Psoas muscle (tissue), 7 donors: ENCODE measurements at regions not wholly inside any gene's neighbourhood (a gene's known extent, or its start where the extent isn't known, plus 50 kb on each side); places are given as distances from the start of the nearest gene placed in this dataset.

ENCODE experiments used
- ATAC-seq, 4 donors: fragments of 200-7000 bp; cut with Tn5 transposase; one replicate each; pipeline ENCODE4 v1.9.1; 2020; ENCODE audit warnings: moderate library complexity in 3 of 4, mild to moderate bottlenecking in 2 of 4
- DNase-seq, 2 donors: peaks; one replicate each; pipeline ENCODE4 v3.0.0-alpha.2; 2020
- H3K27ac ChIP-seq: fragments of 200-600 bp; one replicate; pipeline ENCODE4 v1.8.0; 2022
- H3K27me3 ChIP-seq, 3 donors: fragments of 200-600 bp in 1 of 3; one replicate each; pipeline versions ENCODE4 v1.6.1 to v1.8.0; 2013 to 2022; ENCODE audit warnings: low read length in 2 of 3, mild to moderate bottlenecking in 2 of 3, moderate library complexity in 1 of 3; ENCODE audit not compliant: insufficient read depth in 3 of 3
- H3K36me3 ChIP-seq, 2 donors: fragments of 200-600 bp in 1 of 2; one replicate each; pipeline versions ENCODE4 v1.6.1 to v1.8.0; 2013 to 2022; ENCODE audit warnings: low read depth in 1 of 2, mild to moderate bottlenecking in 1 of 2, moderate library complexity in 1 of 2; ENCODE audit not compliant: insufficient read depth in 1 of 2
- H3K4me1 ChIP-seq: fragments of 200-600 bp; one replicate; pipeline ENCODE4 v1.8.0; 2022
- H3K4me3 ChIP-seq: fragments of 200-600 bp; one replicate; pipeline ENCODE4 v1.8.0; 2022; ENCODE audit warnings: mild to moderate bottlenecking
- H3K9me3 ChIP-seq: fragments of 200-600 bp; one replicate; pipeline ENCODE4 v1.8.0; 2022
- WGBS, 3 donors: extraction: QIAGEN DNeasy Blood & Tissue Kit; methylation state at CpG; one replicate each; pipeline versions ENCODE4 v1.1.6 to v1.1.7; 2013; 5-methylcytosine and 5-hydroxymethylcytosine counted together
- intact Hi-C, 2 donors: fragments of 100-400 bp; cut with DNase I; formaldehyde crosslinking; loops; one replicate each; pipeline versions ENCODE4 v1.11.0 to v1.14.2; 2022
- TF ChIP-seq, protein P1 (sequence below): fragments of 200-600 bp; IDR thresholded peaks from one replicate; pipeline ENCODE4 v1.8.0; 2022; ENCODE audit warnings: antibody characterized with exemption
- donor health status: healthy with polysubstance abuse.
- donor health status: DM: no; HTN: no; CAD: no; lungs with moderate emphysema.
- donor health status: Bipolar disorder and iron deficiency.
- donor health status: healthy.
- donor health status: DM: yes; HTN: yes; CAD: no.
- donor health status: DM: no; HTN: no; CAD: no.
- donor health status: DM: yes; HTN: yes; CAD: no.

DNA sequence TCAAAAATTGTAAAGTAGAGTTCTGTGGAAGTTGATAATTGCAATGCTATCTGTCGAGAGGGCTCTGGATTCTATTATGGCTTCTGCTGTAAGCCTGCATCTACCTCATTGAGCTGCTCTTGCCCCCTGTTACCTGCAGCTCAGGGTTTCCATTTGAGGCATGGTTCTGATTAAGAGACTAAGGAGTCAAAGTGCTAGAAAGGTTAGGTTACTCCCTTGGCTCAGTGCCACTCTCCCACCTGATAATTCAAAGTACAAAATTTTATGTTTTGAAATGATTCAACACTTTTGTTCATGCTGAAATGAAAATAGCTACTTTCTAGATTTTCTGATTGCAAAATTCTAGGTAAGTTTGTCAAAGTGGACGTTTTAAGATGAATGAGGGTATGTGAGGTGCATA is 220.5 kb upstream of the SATB1 start:
- TF ChIP-seq, protein P1, sequence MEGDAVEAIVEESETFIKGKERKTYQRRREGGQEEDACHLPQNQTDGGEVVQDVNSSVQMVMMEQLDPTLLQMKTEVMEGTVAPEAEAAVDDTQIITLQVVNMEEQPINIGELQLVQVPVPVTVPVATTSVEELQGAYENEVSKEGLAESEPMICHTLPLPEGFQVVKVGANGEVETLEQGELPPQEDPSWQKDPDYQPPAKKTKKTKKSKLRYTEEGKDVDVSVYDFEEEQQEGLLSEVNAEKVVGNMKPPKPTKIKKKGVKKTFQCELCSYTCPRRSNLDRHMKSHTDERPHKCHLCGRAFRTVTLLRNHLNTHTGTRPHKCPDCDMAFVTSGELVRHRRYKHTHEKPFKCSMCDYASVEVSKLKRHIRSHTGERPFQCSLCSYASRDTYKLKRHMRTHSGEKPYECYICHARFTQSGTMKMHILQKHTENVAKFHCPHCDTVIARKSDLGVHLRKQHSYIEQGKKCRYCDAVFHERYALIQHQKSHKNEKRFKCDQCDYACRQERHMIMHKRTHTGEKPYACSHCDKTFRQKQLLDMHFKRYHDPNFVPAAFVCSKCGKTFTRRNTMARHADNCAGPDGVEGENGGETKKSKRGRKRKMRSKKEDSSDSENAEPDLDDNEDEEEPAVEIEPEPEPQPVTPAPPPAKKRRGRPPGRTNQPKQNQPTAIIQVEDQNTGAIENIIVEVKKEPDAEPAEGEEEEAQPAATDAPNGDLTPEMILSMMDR = no peak
- Histone ChIP-seq H3K4me3 (no peak overlapping the region), H3K4me1 (no peaks in the 10 kb centered on the region), H3K27me3 (no peaks in the 10 kb centered on the region), H3K36me3 (no peaks in the 10 kb centered on the region), H3K9me3 (no peaks in the 10 kb centered on the region), H3K27ac (no peak overlapping the region)
- WGBS, 3 donors = 64 to 65% (median 65%) methylated on average over 2 of the region's 2 CpGs
- intact Hi-C loops = no loop called here
- no peak for ATAC-seq
- no peak for DNase-seq

DNA sequence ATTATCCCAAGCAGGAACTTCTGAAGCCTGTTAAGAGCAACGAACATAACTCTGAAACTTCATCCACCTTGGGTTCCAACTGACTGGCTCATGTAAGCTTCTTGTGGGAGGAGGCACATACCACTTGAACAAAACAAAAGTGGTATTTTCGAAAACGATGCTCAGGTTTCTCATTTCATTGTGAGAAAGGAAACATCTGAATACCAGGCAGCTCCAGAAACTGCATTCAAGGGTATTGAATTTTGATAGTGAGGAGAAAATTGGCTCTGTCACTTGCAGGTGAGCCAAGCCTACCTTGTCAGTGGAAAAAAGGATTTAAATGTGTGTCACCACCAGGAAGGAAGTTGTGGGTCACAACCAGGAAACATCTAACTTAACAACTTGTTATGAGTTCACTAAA is 218.1 kb upstream of the SATB1 start:
- DNase-seq = no peak

DNA sequence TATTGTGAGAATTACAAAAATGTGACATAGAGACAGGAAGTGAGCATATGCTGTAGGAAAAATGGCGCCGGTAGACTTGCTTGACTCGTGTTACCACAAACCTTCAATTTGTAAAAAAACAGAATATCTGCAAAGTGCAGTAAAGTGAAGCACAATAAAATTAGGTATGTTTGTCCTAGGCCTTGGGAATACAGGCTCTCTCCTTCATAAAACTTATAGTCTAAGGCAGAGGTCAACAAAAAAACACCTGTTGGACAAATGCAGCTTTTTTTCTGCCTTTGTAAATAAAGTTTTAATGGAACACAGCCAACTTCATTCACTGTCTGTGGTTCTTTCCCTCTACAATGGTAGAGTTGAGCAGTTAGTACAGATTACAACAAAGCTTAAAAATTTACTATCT is 216.8 kb upstream of the SATB1 start:
- H3K4me1 ChIP-seq = no peaks in the 10 kb centered on the region
- DNase-seq (no peak), ATAC-seq (no peak)
- no peak overlapping the region for H3K27ac ChIP-seq
- H3K9me3 ChIP-seq = no peaks in the 10 kb centered on the region
- no peaks in the 10 kb centered on the region for H3K36me3 ChIP-seq
- H3K4me3 ChIP-seq = no peak overlapping the region
- 84 to 89% (median 88%) methylated on average over 3 of the region's 3 CpGs for WGBS, 3 donors
- intact Hi-C loops = no loop called here
- TF ChIP-seq, protein P1 = no peak
- H3K27me3 ChIP-seq = no peaks in the 10 kb centered on the region

More for the DNA sequence above, 218.1 kb upstream of the SATB1 start:
- H3K9me3 ChIP-seq = no peaks in the 10 kb centered on the region
- TF ChIP-seq, protein P1 = no peak
- WGBS, 3 donors = 70 to 82% (median 72%) methylated on average over 3 of the region's 3 CpGs
- no peaks in the 10 kb centered on the region for H3K4me1 ChIP-seq
- H3K4me3 ChIP-seq = no peak overlapping the region
- H3K36me3 ChIP-seq = no peaks in the 10 kb centered on the region
- no peak for ATAC-seq
- intact Hi-C loops = no loop called here
- H3K27me3 ChIP-seq = no peaks in the 10 kb centered on the region
- no peak overlapping the region for H3K27ac ChIP-seq

DNA sequence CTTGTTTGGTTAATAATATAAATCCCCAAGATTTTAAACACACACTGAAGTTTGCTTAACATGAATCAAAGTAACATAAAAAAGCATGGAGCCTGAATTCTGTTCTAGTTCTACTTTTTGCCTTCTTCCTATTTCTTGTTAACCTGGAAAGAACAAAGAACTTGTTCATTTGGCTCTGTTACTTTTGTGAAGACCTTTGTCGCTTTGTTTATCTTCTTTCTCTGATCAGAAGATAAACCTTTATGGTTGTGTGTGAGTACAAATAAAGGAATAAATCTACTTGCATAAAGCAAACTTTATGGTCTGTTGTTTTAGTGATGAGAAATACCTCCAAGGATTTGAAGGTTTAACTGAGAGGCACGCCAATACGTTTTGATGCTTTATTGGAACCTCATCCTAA is 210.1 kb upstream of the SATB1 start:
- H3K27me3 ChIP-seq = peaks cover 0 to 3% (median 0%) of the 10 kb centered on the region in 3 donors
- H3K9me3 ChIP-seq = no peaks in the 10 kb centered on the region
- H3K4me3 ChIP-seq = no peak overlapping the region
- 62 to 74% (median 69%) methylated on average over 3 of the region's 3 CpGs for WGBS, 3 donors
- ATAC-seq (no peak), DNase-seq (no peak)
- H3K4me1 ChIP-seq = no peaks in the 10 kb centered on the region
- intact Hi-C loops = no loop called here
- H3K27ac ChIP-seq = no peak overlapping the region
- TF ChIP-seq, protein P1 = no peak
- no peaks in the 10 kb centered on the region for H3K36me3 ChIP-seq

DNA sequence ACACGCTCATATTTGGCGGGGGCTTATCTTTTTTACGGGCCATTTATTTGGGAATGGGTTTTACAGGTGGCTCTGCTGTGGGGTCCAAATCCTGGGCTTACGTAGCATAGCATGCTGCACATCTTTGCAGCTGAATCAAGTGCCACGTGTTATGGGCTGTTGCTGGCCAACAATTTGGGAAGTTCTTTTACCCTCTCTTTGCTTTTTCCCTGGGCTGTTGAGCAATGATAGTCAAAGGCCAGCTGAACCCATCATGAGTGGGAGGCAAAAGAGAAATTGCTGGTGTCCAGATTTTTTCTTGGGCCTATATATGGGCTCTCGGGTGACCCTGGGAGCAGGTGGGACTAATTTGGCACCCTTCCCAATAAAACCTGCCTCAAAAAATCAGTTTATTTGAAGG is 209.3 kb upstream of the SATB1 start:
- Histone ChIP-seq H3K4me1 (no peaks in the 10 kb centered on the region), H3K27ac (no peak overlapping the region), H3K27me3 (peaks cover 0 to 3% (median 0%) of the 10 kb centered on the region in 3 donors), H3K4me3 (no peak overlapping the region), H3K36me3 (no peaks in the 10 kb centered on the region), H3K9me3 (no peaks in the 10 kb centered on the region)
- TF ChIP-seq, protein P1 = no peak
- no peak for DNase-seq
- intact Hi-C loops = no loop called here
- no peak for ATAC-seq
- 59 to 69% (median 61%) methylated on average over 6 of the region's 6 CpGs for WGBS, 3 donors
